OCI-LY7 (cell line): ENCODE measurements at regions not wholly inside any gene's neighbourhood (a gene's known extent, or its start where the extent isn't known, plus 50 kb on each side); places are given as distances from the start of the nearest gene placed in this dataset.

Experiments used
- BruUV-seq: library from RNA; stranded (reverse); fragments of 400-500 nt; replicated peaks from 2 replicates; lab custom pipeline; 2021; lab: Mats Ljungman, UMichigan
- CTCF ChIA-PET: fragments of 300-600 bp; sonication (Branson Sonifier 250); formaldehyde crosslinking; loops from one replicate; lab custom pipeline; 2022; ENCODE audit warnings: antibody characterized with exemption; ENCODE audit not compliant: unreplicated experiment; lab: Charles Lee
- POLR2A ChIA-PET: fragments of 300-600 bp; sonication (Branson Sonifier 250); formaldehyde crosslinking; loops from one replicate; lab custom pipeline; 2022; ENCODE audit warnings: antibody characterized with exemption; lab: Charles Lee
- DNase-seq: peaks from one replicate; pipeline ENCODE4 v3.0.0-alpha.2; 2015; ENCODE audit warnings: low spot score
- H2AFZ ChIP-seq: fragments of 200-600 bp; sonication (generic), shearing (Covaris generic); 2 replicates; pipeline ENCODE4 v1.6.1; 2014; ENCODE audit warnings: mild to moderate bottlenecking, antibody characterized with exemption, low read length, moderate library complexity
- H3K27ac ChIP-seq: fragments of 200-600 bp; sonication (generic); 2 replicates; pipeline ENCODE4 v1.5.1; 2014; ENCODE audit warnings: mixed run types, low read depth, mild to moderate bottlenecking, moderate library complexity, low read length, inconsistent platforms; ENCODE audit not compliant: poor library complexity, severe bottlenecking
- H3K36me3 ChIP-seq: fragments of 200-600 bp; sonication (generic); 2 replicates; pipeline ENCODE4 v1.6.1; 2014; ENCODE audit warnings: mild to moderate bottlenecking, antibody characterized with exemption, low read length, moderate library complexity, mixed read lengths; ENCODE audit not compliant: insufficient read depth
- H3K4me1 ChIP-seq: fragments of 200-600 bp; sonication (generic); 2 replicates; pipeline ENCODE4 v1.5.1; 2014; ENCODE audit warnings: mild to moderate bottlenecking, low read length; ENCODE audit not compliant: insufficient read depth, poor library complexity, severe bottlenecking
- H3K4me2 ChIP-seq: fragments of 200-600 bp; sonication (generic); 2 replicates; pipeline ENCODE4 v1.6.1; 2014; ENCODE audit warnings: mild to moderate bottlenecking, low read length
- H3K4me3 ChIP-seq: fragments of 200-600 bp; sonication (generic); 2 replicates; pipeline ENCODE4 v1.5.1; 2014; ENCODE audit warnings: mild to moderate bottlenecking, low read depth, low read length; ENCODE audit not compliant: poor library complexity, severe bottlenecking
- H3K79me2 ChIP-seq: fragments of 200-600 bp; sonication (generic); 2 replicates; pipeline ENCODE4 v1.6.1; 2016; ENCODE audit warnings: low read depth, mild to moderate bottlenecking, low read length, moderate library complexity, mixed read lengths; ENCODE audit not compliant: insufficient read depth
- H3K9me2 ChIP-seq: fragments of 200-600 bp; sonication (generic); 2 replicates; pipeline ENCODE4 v1.6.1; 2016; ENCODE audit warnings: mild to moderate bottlenecking, low read length, mixed read lengths; ENCODE audit not compliant: insufficient read depth
- H3K9me3 ChIP-seq: fragments of 200-600 bp; sonication (generic); 2 replicates; pipeline ENCODE4 v1.6.1; 2014; ENCODE audit warnings: mild to moderate bottlenecking, mixed run types, low read length, mixed read lengths
- H4K20me1 ChIP-seq: fragments of 200-600 bp; sonication (generic); 2 replicates; pipeline ENCODE4 v1.6.1; 2014; ENCODE audit warnings: mild to moderate bottlenecking, antibody characterized with exemption, low read length, moderate library complexity, mixed read lengths; ENCODE audit not compliant: insufficient read depth
- CTCF ChIP-seq: fragments of 200-600 bp; sonication (generic); conservative IDR thresholded peaks from 2 replicates; pipeline ENCODE4 v1.5.1; 2014; ENCODE audit warnings: mild to moderate bottlenecking, antibody characterized with exemption, low read length, moderate library complexity, mixed read lengths
- EZH2phosphoT487 ChIP-seq: fragments of 200-600 bp; sonication (generic); IDR thresholded peaks from 2 replicates; pipeline ENCODE4 v1.6.1; 2018; ENCODE audit warnings: low read depth, borderline replicate concordance, mild to moderate bottlenecking, mixed run types, antibody characterized with exemption, low read length, moderate library complexity, mixed read lengths
- intact Hi-C: fragments of 100-400 bp; cut with micrococcal nuclease; formaldehyde crosslinking; loops from one replicate; pipeline ENCODE4 v1.10.0; 2022; ENCODE audit not compliant: unreplicated experiment

- DNase-seq, result no peak
- no peaks in the 10 kb centered on the region for H3K9me2 ChIP-seq
- no peak overlapping the region for H3K27ac ChIP-seq
- H3K79me2 ChIP-seq, result no peaks in the 10 kb centered on the region
- no peaks in the 10 kb centered on the region for H3K9me3 ChIP-seq
- TF ChIP-seq EZH2phosphoT487 (no peak), CTCF (no peak)
- H4K20me1 ChIP-seq, result no peaks in the 10 kb centered on the region
- no peaks in the 10 kb centered on the region for H3K4me1 ChIP-seq
- H3K36me3 ChIP-seq, result no peaks in the 10 kb centered on the region
- intact Hi-C loops, result no loop called here
- no TSS peak for BruUV-seq
- ChIA-PET POLR2A (interaction anchor here (1.0 to 1.6 kb wide), 3 partner anchors 11 to 66 kb away, joined by 3 to 4 read pairs (median 4); no protein-coding TSS in a partner anchor), CTCF (no interaction called here)
- no peak overlapping the region for H3K4me3 ChIP-seq
- no peak overlapping the region for H2AFZ ChIP-seq
- H3K4me2 ChIP-seq, result no peak overlapping the region
Measured at GRCh38 chr5:120988941-120989340, 524.8 kb downstream of the PRR16 start.

- POLR2A ChIA-PET, result no interaction called here
- Histone ChIP-seq H3K36me3 (no peaks in the 10 kb centered on the region), H3K79me2 (no peaks in the 10 kb centered on the region), H3K27ac (no peak overlapping the region), H2AFZ (no peak overlapping the region), H3K9me2 (no peaks in the 10 kb centered on the region), H4K20me1 (no peaks in the 10 kb centered on the region), H3K4me3 (no peak overlapping the region), H3K9me3 (no peaks in the 10 kb centered on the region), H3K4me1 (no peaks in the 10 kb centered on the region), H3K4me2 (no peak overlapping the region)
- no peak for TF ChIP-seq CTCF
- TF ChIP-seq EZH2phosphoT487, result no peak
- intact Hi-C loops, result no loop called here
- CTCF ChIA-PET, result no interaction called here
- DNase-seq, result no peak
- no TSS peak for BruUV-seq
Measured at GRCh38 chr5:120991569-120991968, 527.5 kb downstream of the PRR16 start.

GRCh38 chr5:120994112-120994511, 530.0 kb downstream of the PRR16 start:
- no peak overlapping the region for H2AFZ ChIP-seq
- no peaks in the 10 kb centered on the region for H3K4me1 ChIP-seq
- H3K27ac ChIP-seq, result no peak overlapping the region
- H3K79me2 ChIP-seq, result no peaks in the 10 kb centered on the region
- no peak for DNase-seq
- no peaks in the 10 kb centered on the region for H3K9me2 ChIP-seq
- POLR2A ChIA-PET, result interaction anchor here (0.6 kb wide), 1 partner anchor 68 kb away, joined by 3 read pairs; no protein-coding TSS in a partner anchor
- H3K4me2 ChIP-seq, result no peak overlapping the region
- BruUV-seq, result no TSS peak
- intact Hi-C loops, result no loop called here
- no peaks in the 10 kb centered on the region for H4K20me1 ChIP-seq
- H3K36me3 ChIP-seq, result no peaks in the 10 kb centered on the region
- no peaks in the 10 kb centered on the region for H3K9me3 ChIP-seq
- CTCF ChIA-PET, result no interaction called here
- H3K4me3 ChIP-seq, result no peak overlapping the region
- TF ChIP-seq CTCF (no peak), EZH2phosphoT487 (no peak)
